ENCODE measurements at regions not wholly inside any gene's neighbourhood (a gene's known extent, or its start where the extent isn't known, plus 50 kb on each side); places are given as distances from the start of the nearest gene placed in this dataset.

GRCh38 chr14:53652068-53652467 is 304.6 kb downstream of the BMP4 start:
- H3K27me3 ChIP-seq (ENCODE audit: insufficient read depth, low read length): no peaks in the 10 kb centered on the region
- H3K79me1 ChIP-seq (ENCODE audit: insufficient read depth, low read depth, low read length, poor library complexity, severe bottlenecking): no peaks in the 10 kb centered on the region
- H3K23ac ChIP-seq (ENCODE audit: insufficient read length, low read depth, low read length): no peak overlapping the region
- peaks cover 2 to 5% of the 10 kb centered on the region in 2 experiments; a peak in 4 of 5 replicates for H3K9me3 Mint-ChIP-seq
- DNase-seq: no peak
- no peaks in the 10 kb centered on the region for H4K20me1 ChIP-seq (ENCODE audit: control insufficient read depth, insufficient read depth, insufficient read length)
- no peak overlapping the region for H3K56ac ChIP-seq (ENCODE audit: insufficient read length, low read depth, low read length)
- no peaks in the 10 kb centered on the region for H3K27me3 Mint-ChIP-seq (ENCODE audit: low read depth)
- H3K4ac ChIP-seq (ENCODE audit: low read depth, low read length): no peak overlapping the region
- no peak overlapping the region for H2AK5ac ChIP-seq (ENCODE audit: insufficient read length, low read length)
- no peak overlapping the region for H2BK12ac ChIP-seq (ENCODE audit: insufficient read length, low read depth, low read length)
- H2BK20ac ChIP-seq (ENCODE audit: low read depth, low read length, poor library complexity, severe bottlenecking): no peak overlapping the region
- H3K4me3 Mint-ChIP-seq: no peak overlapping the region
- H3K9ac ChIP-seq (ENCODE audit: extremely low read depth, insufficient read length, low read length): no peak overlapping the region
- no peak overlapping the region for H3K27ac ChIP-seq (ENCODE audit: insufficient read length, low read depth, low read length)
- peaks cover 0 to 5% (median 0%) of the 10 kb centered on the region in 3 experiments; a peak in 1 of 7 replicates for H3K36me3 Mint-ChIP-seq (ENCODE audit: insufficient read depth in 1 of 3, low read depth in 3 of 3)
- H4K91ac ChIP-seq (ENCODE audit: insufficient read length, low read depth, low read length): no peak overlapping the region
- H2AFZ ChIP-seq (ENCODE audit: low read length): no peak overlapping the region
- H2BK15ac ChIP-seq (ENCODE audit: low read depth, low read length): no peak overlapping the region
- H3K18ac ChIP-seq (ENCODE audit: insufficient read length, low read depth, low read length): no peak overlapping the region
- no peak overlapping the region for H2BK120ac ChIP-seq (ENCODE audit: low read depth, low read length, poor library complexity, severe bottlenecking)
- H2BK5ac ChIP-seq (ENCODE audit: insufficient read length, low read length): no peak overlapping the region
- no peak for TF ChIP-seq CTCF (conservative IDR thresholded peaks at IDR 0.05)
- no peaks in the 10 kb centered on the region for H3K79me2 ChIP-seq (ENCODE audit: insufficient read depth, low read length)
- no peak overlapping the region for H3T11ph ChIP-seq (ENCODE audit: low read length)
- peaks cover 3 to 7% of the 10 kb centered on the region in 2 experiments for H3K4me1 Mint-ChIP-seq
- H4K8ac ChIP-seq (replicated peaks; ENCODE audit: insufficient read length, low read depth, low read length): no peak overlapping the region
- no peak overlapping the region for H3K4me2 ChIP-seq (ENCODE audit: insufficient read depth, insufficient read length, low read length)
- H4K5ac ChIP-seq (ENCODE audit: insufficient read length, low read depth, low read length): no peak overlapping the region
- H3K9me3 ChIP-seq (ENCODE audit: control insufficient read depth, low read depth, low read length): no peaks in the 10 kb centered on the region
- H3K14ac ChIP-seq (ENCODE audit: insufficient read depth, low read length): no peak overlapping the region
- H3K23me2 ChIP-seq (ENCODE audit: insufficient read length, low read depth, low read length, poor library complexity, severe bottlenecking): no peaks in the 10 kb centered on the region
- WGBS (ENCODE audit: extremely low coverage, insufficient read length, low lambda C conversion rate): no CpG with 5 or more reads among the region's 1 CpG
- H3K27ac Mint-ChIP-seq: no peak overlapping the region
- H3K4me1 ChIP-seq (ENCODE audit: insufficient read depth, low read length): no peaks in the 10 kb centered on the region; the same call in 1 of the 2 replicates
